Smooth muscle cell (in vitro differentiated cells): ENCODE measurements at regions not wholly inside any gene's neighbourhood (a gene's known extent, or its start where the extent isn't known, plus 50 kb on each side); places are given as distances from the start of the nearest gene placed in this dataset.
A peak's percentile ranks its signal among the peaks of the same experiment; 100 is the strongest.

Experiments used
- DNase-seq: peaks from one replicate; lab custom pipeline; 2025; ENCODE audit not compliant: unreplicated experiment; lab: John Stamatoyannopoulos, UW
- H2AFZ ChIP-seq: fragments of 200-600 bp; sonication (generic); 2 replicates; pipeline ENCODE4 v1.6.0; 2016; ENCODE audit warnings: antibody characterized with exemption, low read depth, mild to moderate bottlenecking
- H3F3A ChIP-seq: fragments of 200-600 bp; sonication (generic); 2 replicates; pipeline ENCODE4 v1.6.0; 2017; ENCODE audit warnings: antibody characterized with exemption, low read depth
- H3K27ac ChIP-seq: fragments of 200-600 bp; sonication (generic); 2 replicates; pipeline ENCODE4 v1.5.1; 2016; ENCODE audit warnings: low read depth, mild to moderate bottlenecking
- H3K27me3 ChIP-seq: fragments of 200-600 bp; sonication (generic); 2 replicates; pipeline ENCODE4 v1.6.1; 2016; ENCODE audit warnings: low read depth, mild to moderate bottlenecking
- H3K36me3 ChIP-seq: fragments of 200-600 bp; sonication (generic); 2 replicates; pipeline ENCODE4 v1.5.1; 2016; ENCODE audit warnings: low read depth
- H3K4me1 ChIP-seq: fragments of 200-600 bp; sonication (generic); 2 replicates; pipeline ENCODE4 v1.5.1; 2016; ENCODE audit warnings: low read depth
- H3K4me2 ChIP-seq: fragments of 200-600 bp; sonication (generic); 2 replicates; pipeline ENCODE4 v1.6.0; 2016; ENCODE audit warnings: mild to moderate bottlenecking
- H3K4me3 ChIP-seq: fragments of 200-600 bp; sonication (generic); 2 replicates; pipeline ENCODE4 v1.5.1; 2016; ENCODE audit warnings: mild to moderate bottlenecking
- H3K79me2 ChIP-seq: fragments of 200-600 bp; sonication (generic); 2 replicates; pipeline ENCODE4 v1.6.0; 2016; ENCODE audit warnings: low read depth, mild to moderate bottlenecking
- H3K9ac ChIP-seq: fragments of 200-600 bp; sonication (generic); 2 replicates; pipeline ENCODE4 v1.6.0; 2016; ENCODE audit warnings: low read depth
- H3K9me3 ChIP-seq: fragments of 200-600 bp; sonication (generic); replicated peaks from 2 replicates; pipeline ENCODE4 v1.5.1; 2016; ENCODE audit warnings: low read depth
- H4K20me1 ChIP-seq: fragments of 200-600 bp; sonication (generic); 2 replicates; pipeline ENCODE4 v1.6.0; 2016; ENCODE audit warnings: low read depth
- CTCF ChIP-seq: fragments of 200-600 bp; sonication (generic); IDR thresholded peaks from 2 replicates; pipeline ENCODE4 v1.5.1; 2017; ENCODE audit warnings: borderline replicate concordance, mild to moderate bottlenecking, antibody characterized with exemption; ENCODE audit not compliant: insufficient read depth, poor library complexity, severe bottlenecking
- WGBS: methylation state at CpG from one replicate; pipeline ENCODE4 v1.1.7; 2016; ENCODE audit warnings: low lambda C conversion rate; 5-methylcytosine and 5-hydroxymethylcytosine counted together

GRCh38 chr4:36411338-36411737 lies 129.9 kb downstream of the DTHD1 start:
- DNase-seq = no peak
- Histone ChIP-seq H3K4me2 (no peak overlapping the region), H3K36me3 (no peaks in the 10 kb centered on the region), H3K9ac (no peak overlapping the region), H3K9me3 (no peaks in the 10 kb centered on the region), H3K4me3 (no peak overlapping the region), H3K79me2 (no peaks in the 10 kb centered on the region), H4K20me1 (no peaks in the 10 kb centered on the region), H3K27ac (no peak overlapping the region), H3K27me3 (no peaks in the 10 kb centered on the region), H2AFZ (no peak overlapping the region), H3K4me1 (peaks cover 1% of the 10 kb centered on the region), H3F3A (no peaks in the 10 kb centered on the region)
- 68% methylated on average over 6 of the region's 6 CpGs for WGBS
- no peak for TF ChIP-seq CTCF

- Histone ChIP-seq H3K36me3 (no peaks in the 10 kb centered on the region), H3F3A (no peaks in the 10 kb centered on the region), H3K9ac (no peak overlapping the region), H3K9me3 (no peaks in the 10 kb centered on the region), H4K20me1 (no peaks in the 10 kb centered on the region), H3K4me3 (no peak overlapping the region), H2AFZ (no peak overlapping the region), H3K4me2 (no peak overlapping the region), H3K27me3 (no peaks in the 10 kb centered on the region), H3K79me2 (no peaks in the 10 kb centered on the region), H3K27ac (no peak overlapping the region), H3K4me1 (peaks cover 3% of the 10 kb centered on the region)
- peak; percentile 33 for TF ChIP-seq CTCF
- WGBS = 45% methylated on average over 3 of the region's 3 CpGs
- DNase-seq = no peak
These were observed 132.8 kb downstream of the DTHD1 start for GRCh38 chr4:36414248-36414647.

GRCh38 chr4:36417146-36417545 lies 135.7 kb downstream of the DTHD1 start:
- Histone ChIP-seq H3K9me3 (no peaks in the 10 kb centered on the region), H2AFZ (no peak overlapping the region), H3K27me3 (no peaks in the 10 kb centered on the region), H3K4me3 (no peak overlapping the region), H3F3A (no peaks in the 10 kb centered on the region), H3K36me3 (no peaks in the 10 kb centered on the region), H3K4me1 (peaks cover 3% of the 10 kb centered on the region), H3K27ac (no peak overlapping the region), H4K20me1 (no peaks in the 10 kb centered on the region), H3K4me2 (no peak overlapping the region), H3K9ac (no peak overlapping the region), H3K79me2 (no peaks in the 10 kb centered on the region)
- WGBS = 92% methylated on average over 12 of the region's 12 CpGs
- no peak for TF ChIP-seq CTCF
- no peak for DNase-seq

GRCh38 chr4:36420111-36420679 lies 138.8 kb downstream of the DTHD1 start:
- no peaks in the 10 kb centered on the region for H3K36me3 ChIP-seq
- WGBS = 76% methylated on average over 3 of the region's 3 CpGs

More at GRCh38 chr4:36420111-36420679, 138.8 kb downstream of the DTHD1 start:
- Histone ChIP-seq H3K27me3 (no peaks in the 10 kb centered on the region), H3K4me3 (no peak overlapping the region), H4K20me1 (no peaks in the 10 kb centered on the region), H3K4me1 (peaks cover 3% of the 10 kb centered on the region), H3F3A (no peaks in the 10 kb centered on the region), H3K9ac (no peak overlapping the region), H3K79me2 (no peaks in the 10 kb centered on the region), H3K27ac (no peak overlapping the region), H3K9me3 (no peaks in the 10 kb centered on the region), H3K4me2 (no peak overlapping the region), H2AFZ (no peak overlapping the region)
- no peak for TF ChIP-seq CTCF
- no peak for DNase-seq
